H1 (cell line): ENCODE measurements at regions not wholly inside any gene's neighbourhood (a gene's known extent, or its start where the extent isn't known, plus 50 kb on each side); places are given as distances from the start of the nearest gene placed in this dataset.

Source experiments
- CTCF ChIA-PET: fragments of 300-600 bp; sonication (Branson Sonifier 250); formaldehyde crosslinking; loops from one replicate; lab custom pipeline; 2021; ENCODE audit not compliant: partially characterized antibody; lab: Charles Lee
- POLR2A ChIA-PET: fragments of 300-600 bp; sonication (Branson Sonifier 250); formaldehyde crosslinking; loops from one replicate; lab custom pipeline; 2021; ENCODE audit warnings: inconsistent platforms; ENCODE audit not compliant: partially characterized antibody; lab: Charles Lee
- DNase-seq, 2 experiments: peaks; one replicate each; pipeline versions ENCODE4 v3.0.0 to v3.0.0-alpha.2; 2010 to 2022; ENCODE audit warnings: low spot score in 2 of 2, low read depth in 1 of 2, mixed read lengths in 1 of 2
- FAIRE-seq: peaks from 2 replicates; lab custom pipeline; 2011; peaks lifted over from hg19 to GRCh38; lab: Jason Lieb, UNC
- H2AFZ ChIP-seq: 2 replicates; pipeline ENCODE4 v1.8.1; 2012; ENCODE audit warnings: low read length, inconsistent platforms
- H2AK5ac ChIP-seq: 2 replicates; pipeline ENCODE4 v1.6.1; 2013; ENCODE audit warnings: low read depth, low read length
- H2BK120ac ChIP-seq: replicated peaks from 2 replicates; pipeline ENCODE3; 2013; ENCODE audit warnings: low read depth, low read length, inconsistent platforms
- H2BK12ac ChIP-seq: 2 replicates; pipeline ENCODE4 v1.6.1; 2013; ENCODE audit warnings: low read depth, low read length
- H2BK15ac ChIP-seq: 2 replicates; pipeline ENCODE4 v1.6.1; 2013; ENCODE audit warnings: low read length
- H2BK20ac ChIP-seq: 2 replicates; pipeline ENCODE4 v1.6.1; 2013; ENCODE audit warnings: low read length
- H2BK5ac ChIP-seq: 2 replicates; pipeline ENCODE4 v1.6.1; 2013; ENCODE audit warnings: low read depth, low read length
- H3K14ac ChIP-seq: 2 replicates; pipeline ENCODE4 v1.6.1; 2013; ENCODE audit warnings: inconsistent platforms; ENCODE audit not compliant: insufficient read length
- H3K18ac ChIP-seq: 2 replicates; pipeline ENCODE4 v1.6.1; 2013; ENCODE audit warnings: low read length; ENCODE audit errors: extremely low read depth
- H3K23ac ChIP-seq: 2 replicates; pipeline ENCODE4 v1.6.1; 2013; ENCODE audit warnings: inconsistent platforms; ENCODE audit not compliant: insufficient read length
- H3K23me2 ChIP-seq: 2 replicates; pipeline ENCODE4 v1.6.1; 2013; ENCODE audit warnings: low read depth, low read length
- H3K27ac ChIP-seq: 2 replicates; pipeline ENCODE4 v1.6.1; 2011; ENCODE audit warnings: low read depth, low read length, inconsistent platforms
- H3K27me3 ChIP-seq, 4 experiments: replicated peaks in 1 of 4; 1 replicate in 1 of 4; 2 replicates in 3 of 4; pipeline versions ENCODE4 v1.6.1 to v1.8.1; 2011 to 2013; ENCODE audit warnings: low read length in 3 of 4, mild to moderate bottlenecking in 3 of 4, inconsistent platforms in 2 of 4, mixed read lengths in 2 of 4, moderate library complexity in 1 of 4; ENCODE audit not compliant: control insufficient read depth in 3 of 4, insufficient read depth in 3 of 4; ENCODE audit errors: extremely low read depth in 1 of 4
- H3K36me3 ChIP-seq, 4 experiments: 2 replicates each; pipeline versions ENCODE4 v1.6.1 to v1.8.1; 2011 to 2013; ENCODE audit warnings: mild to moderate bottlenecking in 4 of 4, low read length in 3 of 4, moderate library complexity in 2 of 4, control low read depth in 1 of 4, inconsistent platforms in 1 of 4; ENCODE audit not compliant: insufficient read depth in 4 of 4, control insufficient read depth in 2 of 4
- H3K4ac ChIP-seq: replicated peaks from 2 replicates; pipeline ENCODE3; 2013; ENCODE audit warnings: low read length, low read depth, mixed read lengths, inconsistent platforms; ENCODE audit not compliant: insufficient read length
- H3K4me1 ChIP-seq, 4 experiments: replicated peaks in 1 of 4; 1 replicate in 1 of 4; 2 replicates in 3 of 4; pipeline versions ENCODE4 v1.6.1 to v1.8.1; 2011 to 2013; ENCODE audit warnings: low read length in 3 of 4, inconsistent platforms in 2 of 4, mixed read lengths in 1 of 4; ENCODE audit not compliant: insufficient read depth in 4 of 4, control insufficient read depth in 3 of 4
- H3K4me2 ChIP-seq, 2 experiments: 2 replicates each; pipeline versions ENCODE4 v1.6.1 to v1.8.1; 2011 to 2013; ENCODE audit warnings: low read depth in 2 of 2, low read length in 2 of 2, control low read depth in 1 of 2, inconsistent platforms in 1 of 2, mild to moderate bottlenecking in 1 of 2; ENCODE audit not compliant: insufficient read depth in 1 of 2
- H3K4me3 ChIP-seq, 4 experiments: fragments of 200-600, 300-600 bp in 1 of 4; sonication (generic), shearing (Covaris generic), sonication (Bioruptor Twin) in 1 of 4; 2 replicates each; pipeline versions ENCODE4 v1.5.1 to v1.8.1; 2011 to 2016; ENCODE audit warnings: low read length in 4 of 4, low read depth in 3 of 4, control low read depth in 2 of 4, inconsistent platforms in 2 of 4, mild to moderate bottlenecking in 2 of 4, mixed read lengths in 1 of 4, moderate library complexity in 1 of 4; ENCODE audit not compliant: insufficient read depth in 2 of 4; ENCODE audit errors: extremely low read depth in 1 of 4
- H3K56ac ChIP-seq: replicated peaks from 2 replicates; pipeline ENCODE3; 2013; ENCODE audit warnings: low read depth, mild to moderate bottlenecking, mixed read lengths, low read length, inconsistent platforms; ENCODE audit not compliant: insufficient read length
- H3K79me1 ChIP-seq: 2 replicates; pipeline ENCODE4 v1.6.1; 2013; ENCODE audit warnings: low read depth, low read length, control low read depth
- H3K79me2 ChIP-seq, 2 experiments: 2 replicates each; pipeline versions ENCODE4 v1.6.1 to v1.8.1; 2012 to 2013; ENCODE audit warnings: low read length in 2 of 2, mild to moderate bottlenecking in 2 of 2, inconsistent platforms in 1 of 2; ENCODE audit not compliant: insufficient read depth in 2 of 2, control insufficient read depth in 1 of 2
- H3K9ac ChIP-seq, 4 experiments: replicated peaks in 1 of 4; 1 replicate in 1 of 4; 2 replicates in 3 of 4; pipeline versions ENCODE4 v1.6.1 to v1.8.1; 2011 to 2013; ENCODE audit warnings: low read depth in 3 of 4, low read length in 3 of 4, control low read depth in 2 of 4, mild to moderate bottlenecking in 2 of 4, moderate library complexity in 2 of 4, inconsistent platforms in 1 of 4; ENCODE audit errors: extremely low read depth in 1 of 4
- H3K9me3 ChIP-seq, 2 experiments: 2 replicates each; pipeline versions ENCODE4 v1.6.1 to v1.8.1; 2012 to 2013; ENCODE audit warnings: mild to moderate bottlenecking in 2 of 2, moderate library complexity in 2 of 2, control low read depth in 1 of 2, inconsistent platforms in 1 of 2, low read depth in 1 of 2, low read length in 1 of 2, mixed read lengths in 1 of 2; ENCODE audit not compliant: insufficient read depth in 2 of 2
- H4K20me1 ChIP-seq, 2 experiments: replicated peaks in 1 of 2; 2 replicates each; pipeline versions ENCODE3 to v1.8.1; 2011 to 2013; ENCODE audit warnings: inconsistent platforms in 2 of 2, low read length in 2 of 2, mild to moderate bottlenecking in 1 of 2; ENCODE audit not compliant: insufficient read depth in 2 of 2, control insufficient read depth in 1 of 2
- H4K5ac ChIP-seq: 2 replicates; pipeline ENCODE4 v1.6.1; 2013; ENCODE audit warnings: low read length, low read depth, mixed read lengths, inconsistent platforms; ENCODE audit not compliant: insufficient read length
- H4K8ac ChIP-seq: 2 replicates; pipeline ENCODE4 v1.8.0; 2013; ENCODE audit warnings: mild to moderate bottlenecking, moderate library complexity, low read length, inconsistent platforms; ENCODE audit not compliant: insufficient read depth; ENCODE audit errors: extremely low read depth
- H4K91ac ChIP-seq: replicated peaks from 2 replicates; pipeline ENCODE3; 2013; ENCODE audit warnings: low read length, mixed read lengths, inconsistent platforms; ENCODE audit not compliant: insufficient read length
- ATF3 ChIP-seq: IDR thresholded peaks from 2 replicates; pipeline ENCODE4 v1.6.1; 2011; ENCODE audit warnings: low read depth, mild to moderate bottlenecking, low read length; ENCODE audit not compliant: insufficient read depth
- BRCA1 ChIP-seq: IDR thresholded peaks from 2 replicates; pipeline ENCODE4 v1.6.1; 2012; ENCODE audit warnings: low read depth, low read length, improper control_type of control experiment
- CEBPB ChIP-seq: IDR thresholded peaks from 2 replicates; pipeline ENCODE4 v1.6.1; 2012; ENCODE audit warnings: low read depth, low read length
- CHD1 ChIP-seq: IDR thresholded peaks from 2 replicates; pipeline ENCODE4 v1.6.1; 2012; ENCODE audit warnings: low read depth, low read length, improper control_type of control experiment
- CREB1 ChIP-seq: IDR thresholded peaks from 2 replicates; pipeline ENCODE4 v1.6.1; 2012; ENCODE audit warnings: inconsistent platforms
- EP300 ChIP-seq, 2 experiments: IDR thresholded peaks; 1 replicate in 1 of 2; 2 replicates in 1 of 2; pipeline ENCODE4 v1.6.1; 2011 to 2012; ENCODE audit warnings: low read depth in 2 of 2, low read length in 2 of 2, mild to moderate bottlenecking in 2 of 2, borderline replicate concordance in 1 of 2, inconsistent platforms in 1 of 2, moderate library complexity in 1 of 2
- JUN ChIP-seq: IDR thresholded peaks from 2 replicates; pipeline ENCODE4 v1.6.1; 2011; ENCODE audit warnings: low read depth, mild to moderate bottlenecking, improper control_type of control experiment, low read length
- NANOG ChIP-seq: IDR thresholded peaks from 2 replicates; pipeline ENCODE4 v1.6.1; 2011; ENCODE audit warnings: low read length, low read depth, mild to moderate bottlenecking, inconsistent platforms; ENCODE audit not compliant: insufficient read depth, poor library complexity, severe bottlenecking
- POLR2A ChIP-seq, 2 experiments: IDR thresholded peaks; 1 replicate in 1 of 2; 2 replicates in 1 of 2; pipeline ENCODE4 v1.6.1; 2011; ENCODE audit warnings: low read depth in 2 of 2, low read length in 2 of 2, mild to moderate bottlenecking in 2 of 2; ENCODE audit errors: control extremely low read depth in 1 of 2
- POU5F1 ChIP-seq: IDR thresholded peaks from 2 replicates; pipeline ENCODE4 v1.6.1; 2011; ENCODE audit warnings: low read depth, mild to moderate bottlenecking, low read length, moderate library complexity
- RAD21 ChIP-seq, 2 experiments: IDR thresholded peaks in 1 of 2; conservative IDR thresholded peaks in 1 of 2; 2 replicates each; pipeline ENCODE4 v1.6.1; 2011; ENCODE audit warnings: low read depth in 2 of 2, low read length in 2 of 2, improper control_type of control experiment in 1 of 2, inconsistent platforms in 1 of 2, mild to moderate bottlenecking in 1 of 2, moderate library complexity in 1 of 2
- SP2 ChIP-seq: IDR thresholded peaks from 2 replicates; pipeline ENCODE4 v1.6.1; 2012; ENCODE audit warnings: mild to moderate bottlenecking, low read length, inconsistent platforms
- TEAD4 ChIP-seq: IDR thresholded peaks from 2 replicates; pipeline ENCODE4 v1.6.1; 2012; ENCODE audit warnings: low read depth, low read length, inconsistent platforms, mixed read lengths
- WGBS, 2 experiments: shearing (Covaris generic) in 1 of 2; methylation state at CpG; one replicate each; pipeline versions ENCODE4 v1.1.6 to v1.1.7; 2013 to 2015; ENCODE audit warnings: low lambda C conversion rate in 2 of 2, mixed read lengths in 2 of 2, inconsistent platforms in 1 of 2, low coverage in 1 of 2, missing lambda C conversion rate in 1 of 2; ENCODE audit not compliant: insufficient replicate concordance in 2 of 2, insufficient coverage in 1 of 2, insufficient read length in 1 of 2; ENCODE audit errors: extremely low coverage in 1 of 2, missing lambda C conversion rate in 1 of 2; 5-methylcytosine and 5-hydroxymethylcytosine counted together

- no peak overlapping the region for H2AFZ ChIP-seq
- H3K18ac ChIP-seq: no peak overlapping the region
- H2BK120ac ChIP-seq: no peak overlapping the region
- H3K4me1 ChIP-seq: peaks cover 0 to 7% (median 6%) of the 10 kb centered on the region in 4 experiments; a peak in 6 of 7 replicates
- no peaks in the 10 kb centered on the region for H3K36me3 ChIP-seq
- no peaks in the 10 kb centered on the region for H3K27me3 ChIP-seq
- ChIA-PET CTCF (interaction anchor here (0.5 to 1.3 kb wide), 6 partner anchors 17 to 420 kb away, joined by 3 to 7 read pairs (median 3); no protein-coding TSS in a partner anchor), POLR2A (interaction anchor here (1.0 kb wide), 1 partner anchor 38 kb away, joined by 3 read pairs; no protein-coding TSS in a partner anchor)
- no peak overlapping the region for H3K4me3 ChIP-seq
- no peaks in the 10 kb centered on the region for H4K20me1 ChIP-seq
- H3K23me2 ChIP-seq: no peaks in the 10 kb centered on the region
- H2AK5ac ChIP-seq: no peak overlapping the region
- no peak overlapping the region for H4K5ac ChIP-seq
- H2BK20ac ChIP-seq: no peak overlapping the region
- H3K27ac ChIP-seq: no peak overlapping the region
- no peak for DNase-seq
- H3K9me3 ChIP-seq: no peaks in the 10 kb centered on the region
- no peaks in the 10 kb centered on the region for H3K79me2 ChIP-seq
- H4K91ac ChIP-seq: no peak overlapping the region
- WGBS, 2 experiments: 90% methylated on average over 4 of the region's 4 CpGs; no CpG with 5 or more reads in 1 of the 2 experiments
- no peak overlapping the region for H3K9ac ChIP-seq
- H2BK5ac ChIP-seq: no peak overlapping the region
- no peak overlapping the region for H3K4ac ChIP-seq
- no peak overlapping the region for H2BK15ac ChIP-seq
- no peak for FAIRE-seq
- H2BK12ac ChIP-seq: no peak overlapping the region
- no peak overlapping the region for H4K8ac ChIP-seq
- H3K79me1 ChIP-seq: no peaks in the 10 kb centered on the region
- H3K4me2 ChIP-seq: no peak overlapping the region
- H3K56ac ChIP-seq: no peak overlapping the region
- H3K23ac ChIP-seq: no peak overlapping the region
- H3K14ac ChIP-seq: no peak overlapping the region
- TF ChIP-seq POLR2A (IDR thresholded peaks at IDR 0.05; ENCODE audit: control extremely low read depth in 1 of 2, low read depth in 2 of 2, low read length in 2 of 2) (no peak), RAD21 (IDR thresholded peaks at IDR 0.05 in 1 of 2, conservative IDR thresholded peaks at IDR 0.05 in 1 of 2; ENCODE audit: low read depth in 2 of 2, low read length in 2 of 2) (no peak), SP2 (no peak), TEAD4 (no peak), ATF3 (no peak), CREB1 (no peak), POU5F1 (no peak), JUN (no peak), NANOG (no peak), BRCA1 (no peak), CEBPB (no peak), EP300 (IDR thresholded peaks at IDR 0.05; ENCODE audit: borderline replicate concordance in 1 of 2, low read depth in 2 of 2, low read length in 2 of 2) (no peak), CHD1 (no peak)
These were observed 162.1 kb upstream of the VASH1 start for GRCh38 chr14:76599141-76599540.
